ENCODE measurements at regions not wholly inside any gene's neighbourhood (a gene's known extent, or its start where the extent isn't known, plus 50 kb on each side); places are given as distances from the start of the nearest gene placed in this dataset.

- no peak overlapping the region for H3K4me3 ChIP-seq (ENCODE audit: low read depth, low read length)
- no peak for DNase-seq (ENCODE audit: low read depth)
- no peak for TF ChIP-seq CTCF (conservative IDR thresholded peaks at IDR 0.05; ENCODE audit: low read depth, low read length)
Measured at GRCh38 chr9:103277240-103277639, 282.1 kb downstream of the CYLC2 start.

- H3K4me3 ChIP-seq (ENCODE audit: low read depth, low read length), result no peak overlapping the region
- TF ChIP-seq CTCF (conservative IDR thresholded peaks at IDR 0.05; ENCODE audit: low read depth, low read length), result no peak
- no peak for DNase-seq (ENCODE audit: low read depth)
Measured at GRCh38 chr9:103281126-103281525, 286.0 kb downstream of the CYLC2 start.

- no peak overlapping the region for H3K4me3 ChIP-seq (ENCODE audit: low read depth, low read length)
- no peak for DNase-seq (ENCODE audit: low read depth)
- TF ChIP-seq CTCF (conservative IDR thresholded peaks at IDR 0.05; ENCODE audit: low read depth, low read length), result no peak
Measured at GRCh38 chr9:103287361-103287760, 292.2 kb downstream of the CYLC2 start.

- no peak for TF ChIP-seq CTCF (conservative IDR thresholded peaks at IDR 0.05; ENCODE audit: low read depth, low read length)
- H3K4me3 ChIP-seq (ENCODE audit: low read depth, low read length), result no peak overlapping the region
- DNase-seq (ENCODE audit: low read depth), result no peak
Measured at GRCh38 chr9:103296189-103296588, 301.1 kb downstream of the CYLC2 start.

GRCh38 chr9:103301051-103301450, 305.9 kb downstream of the CYLC2 start:
- DNase-seq (ENCODE audit: low read depth), result no peak
- no peak overlapping the region for H3K4me3 ChIP-seq (ENCODE audit: low read depth, low read length)
- no peak for TF ChIP-seq CTCF (conservative IDR thresholded peaks at IDR 0.05; ENCODE audit: low read depth, low read length)

- no peak overlapping the region for H3K4me3 ChIP-seq (ENCODE audit: low read depth, low read length)
- peak; percentile 1 for DNase-seq (ENCODE audit: low read depth)
- no peak for TF ChIP-seq CTCF (conservative IDR thresholded peaks at IDR 0.05; ENCODE audit: low read depth, low read length)
Measured at GRCh38 chr9:103304797-103305196, 309.7 kb downstream of the CYLC2 start.

GRCh38 chr9:103319979-103320378, 324.8 kb downstream of the CYLC2 start:
- DNase-seq (ENCODE audit: low read depth), result no peak
- peak; percentile 37 for TF ChIP-seq CTCF (conservative IDR thresholded peaks at IDR 0.05; ENCODE audit: low read depth, low read length)
- H3K4me3 ChIP-seq (ENCODE audit: low read depth, low read length), result no peak overlapping the region
